Ishikawa (cell line): ENCODE measurements at regions not wholly inside any gene's neighbourhood (a gene's known extent, or its start where the extent isn't known, plus 50 kb on each side); places are given as distances from the start of the nearest gene placed in this dataset.

ENCODE experiments used
- CEBPB ChIP-seq: IDR thresholded peaks from 2 replicates; pipeline ENCODE4 v1.6.1; 2012
- EGR1 ChIP-seq: IDR thresholded peaks from 2 replicates; pipeline ENCODE4 v1.6.1; 2012
- NFIC ChIP-seq: IDR thresholded peaks from 2 replicates; pipeline ENCODE4 v1.6.1; 2012
- RAD21 ChIP-seq: IDR thresholded peaks from 2 replicates; pipeline ENCODE4 v1.6.1; 2012; ENCODE audit warnings: low read depth
- TF ChIP-seq, protein P1 (sequence below): IDR thresholded peaks from 2 replicates; pipeline ENCODE4 v1.6.1; 2012

DNA sequence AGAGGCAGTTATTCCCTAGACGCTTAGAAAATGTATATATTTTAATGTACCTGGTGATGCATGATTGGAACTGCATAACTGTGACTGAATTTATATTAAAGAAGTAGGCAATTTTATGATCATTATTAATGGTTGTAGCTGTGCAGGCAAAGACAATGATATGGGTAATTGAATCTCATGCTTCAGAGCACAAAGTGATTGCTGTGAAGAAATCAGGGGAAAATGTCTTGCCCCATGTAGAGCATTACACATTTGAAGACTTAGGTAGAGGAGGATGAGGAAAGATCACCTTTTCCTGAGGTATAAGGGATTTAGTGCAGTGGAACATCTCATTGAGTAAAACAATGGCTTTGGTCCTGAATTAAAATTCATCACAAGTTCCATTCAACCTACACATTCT lies 246.8 kb upstream of the DCC start:
- no peak for TF ChIP-seq RAD21
- no peak for TF ChIP-seq CEBPB
- no peak for TF ChIP-seq NFIC
- TF ChIP-seq EGR1: no peak
- TF ChIP-seq, protein P1, sequence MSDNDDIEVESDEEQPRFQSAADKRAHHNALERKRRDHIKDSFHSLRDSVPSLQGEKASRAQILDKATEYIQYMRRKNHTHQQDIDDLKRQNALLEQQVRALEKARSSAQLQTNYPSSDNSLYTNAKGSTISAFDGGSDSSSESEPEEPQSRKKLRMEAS: no peak
